HFF-Myc (cell line): ENCODE measurements at regions not wholly inside any gene's neighbourhood (a gene's known extent, or its start where the extent isn't known, plus 50 kb on each side); places are given as distances from the start of the nearest gene placed in this dataset.

Experiments used
- DNase-seq: peaks from one replicate; pipeline ENCODE4 v3.0.0-alpha.2; 2011; ENCODE audit warnings: low read depth; ENCODE audit errors: extremely low read depth
- H3K4me3 ChIP-seq: replicated peaks from 2 replicates; pipeline ENCODE4 v1.5.1; 2011; ENCODE audit warnings: low read depth, mild to moderate bottlenecking, control low read depth, low read length
- CTCF ChIP-seq: IDR thresholded peaks from 2 replicates; pipeline ENCODE4 v1.5.1; 2012; ENCODE audit warnings: mild to moderate bottlenecking, low read depth, low read length, control low read depth; ENCODE audit errors: missing control alignments

- TF ChIP-seq CTCF, result no peak
- no peak overlapping the region for H3K4me3 ChIP-seq
- DNase-seq, result no peak
These were observed 1057.9 kb downstream of the FAT4 start for GRCh38 chr4:126372634-126373033.

DNA sequence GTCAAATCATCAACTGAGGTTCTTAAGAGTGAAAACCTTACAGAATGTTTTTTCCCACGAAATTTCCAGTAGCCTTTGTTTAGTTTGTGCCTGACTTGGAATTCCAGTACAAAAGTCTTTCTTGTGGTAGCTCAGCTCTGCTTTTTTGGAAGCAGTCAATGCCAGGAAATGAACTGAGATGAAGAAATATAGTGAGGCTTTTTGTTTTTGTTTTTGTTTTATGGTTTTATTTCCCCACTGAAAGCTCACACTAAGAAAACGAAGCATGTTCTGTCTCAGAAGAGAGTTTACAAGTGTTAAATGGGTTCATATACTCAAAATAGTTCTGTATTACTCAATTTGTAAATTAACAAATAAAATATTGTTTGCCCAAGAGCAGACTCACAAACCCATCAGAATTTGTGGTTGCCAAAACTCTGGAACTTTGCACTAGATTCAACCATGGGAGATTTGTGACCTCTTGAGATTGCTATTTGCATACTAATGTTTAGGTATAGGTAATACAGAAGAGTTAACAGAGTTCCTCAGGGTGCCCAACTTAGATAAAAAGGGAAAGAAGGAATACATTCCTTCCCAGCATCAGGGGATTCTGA is 1060.8 kb downstream of the FAT4 start:
- H3K4me3 ChIP-seq, result no peak overlapping the region
- no peak for DNase-seq
- TF ChIP-seq CTCF, result no peak

DNA sequence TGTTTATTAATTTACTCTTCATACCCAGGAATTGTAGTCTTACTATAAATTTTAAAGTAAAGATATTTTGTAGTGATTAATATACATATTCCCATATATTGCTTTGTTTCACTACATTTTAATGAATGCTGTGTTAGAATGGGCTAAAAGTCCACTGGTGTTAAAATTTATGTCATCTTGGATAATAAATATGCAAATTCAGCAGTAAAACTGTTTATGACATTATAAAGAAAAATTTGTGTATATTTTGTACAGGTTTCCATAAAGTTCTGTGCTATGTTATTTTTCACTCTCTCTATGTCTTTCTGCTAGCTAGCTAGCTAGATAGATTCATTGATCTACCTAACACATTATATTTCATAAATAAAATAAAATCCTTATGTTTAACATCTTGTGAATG is 1071.2 kb downstream of the FAT4 start:
- no peak for DNase-seq
- no peak overlapping the region for H3K4me3 ChIP-seq
- no peak for TF ChIP-seq CTCF

DNA sequence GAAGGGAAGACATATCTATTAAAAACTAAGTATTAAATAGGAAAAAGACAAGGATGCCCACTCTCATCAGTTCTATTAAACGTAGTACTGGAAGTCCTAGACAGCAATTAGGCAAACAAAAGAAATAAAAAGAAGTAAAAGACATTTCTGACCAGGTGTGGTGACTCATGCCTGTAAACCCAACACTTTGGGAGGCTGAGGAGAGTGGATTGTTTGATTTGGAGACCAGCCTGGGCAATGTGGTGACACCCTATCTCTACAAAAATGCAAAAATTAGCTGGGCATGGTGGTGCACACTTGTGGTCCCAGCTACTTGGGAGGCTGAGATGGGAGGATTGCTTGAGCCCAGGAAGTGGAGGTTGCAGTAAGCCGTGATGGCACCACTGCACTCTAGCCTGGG is 1071.8 kb downstream of the FAT4 start:
- H3K4me3 ChIP-seq, result no peak overlapping the region
- no peak for TF ChIP-seq CTCF
- DNase-seq, result no peak

DNA sequence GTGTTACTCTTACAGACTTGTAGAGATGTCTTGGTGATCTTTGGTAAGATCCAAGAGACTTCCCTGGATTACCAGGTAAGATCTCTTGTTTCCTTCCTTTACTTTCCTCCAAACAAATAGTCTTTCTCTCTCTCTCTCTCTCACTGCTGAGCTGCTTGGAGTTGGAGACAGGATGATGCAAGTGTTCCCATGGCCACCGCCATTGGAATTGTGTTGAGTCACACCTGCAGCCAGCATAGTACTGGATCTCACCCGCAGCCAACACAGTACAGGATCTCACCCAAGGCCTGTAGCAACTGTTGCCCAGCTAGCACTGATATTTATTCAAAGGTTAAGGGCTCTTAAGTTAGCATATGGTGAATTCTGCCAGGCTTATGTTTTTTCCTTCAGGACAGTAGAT is 1080.9 kb downstream of the FAT4 start:
- no peak for DNase-seq
- TF ChIP-seq CTCF, result no peak
- no peak overlapping the region for H3K4me3 ChIP-seq

GRCh38 chr4:126396121-126396520 is 1081.4 kb downstream of the FAT4 start:
- no peak for DNase-seq
- H3K4me3 ChIP-seq, result no peak overlapping the region
- no peak for TF ChIP-seq CTCF

DNA sequence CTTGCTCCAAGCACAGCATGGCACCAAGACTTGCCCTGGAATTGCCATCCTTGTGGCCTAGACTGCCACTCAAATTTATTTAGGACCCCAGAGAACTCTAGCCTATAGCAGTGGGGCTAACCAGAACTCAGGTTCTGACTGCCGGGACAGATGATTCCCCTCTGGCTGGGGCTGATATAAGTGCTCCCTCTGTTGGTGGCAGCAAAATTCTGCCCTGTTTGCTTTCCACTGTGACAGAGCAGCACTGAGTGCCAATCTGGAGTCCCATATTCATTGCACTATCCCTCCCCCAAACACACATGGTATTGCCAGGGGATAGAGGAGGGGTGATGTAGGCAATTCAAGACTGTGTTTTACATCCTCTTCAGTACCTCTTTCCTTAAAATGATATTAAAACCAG is 1081.9 kb downstream of the FAT4 start:
- no peak for TF ChIP-seq CTCF
- no peak overlapping the region for H3K4me3 ChIP-seq
- no peak for DNase-seq
